NOMO-1 treated with dmso at 0.1 percent for 144 hours (cell line): ENCODE measurements at regions not wholly inside any gene's neighbourhood (a gene's known extent, or its start where the extent isn't known, plus 50 kb on each side); places are given as distances from the start of the nearest gene placed in this dataset.
A peak's percentile ranks its signal among the peaks of the same experiment; 100 is the strongest.

ENCODE experiments used
- DNase-seq: peaks from one replicate; lab custom pipeline; 2025; ENCODE audit not compliant: unreplicated experiment; lab: John Stamatoyannopoulos, UW

- DNase-seq = no peak
These were observed 1393.3 kb downstream of the MAT2B start for GRCh38 chr5:164898705-164899104.

- DNase-seq = no peak
These were observed 1404.3 kb downstream of the MAT2B start for GRCh38 chr5:164909673-164910072.

GRCh38 chr5:164921722-164922121 is 1416.3 kb downstream of the MAT2B start:
- no peak for DNase-seq

GRCh38 chr5:164934039-164934438 is 1428.6 kb downstream of the MAT2B start:
- DNase-seq = no peak

GRCh38 chr5:164934561-164934960 is 1429.1 kb downstream of the MAT2B start:
- no peak for DNase-seq

- no peak for DNase-seq
These were observed 1435.7 kb downstream of the MAT2B start for GRCh38 chr5:164941132-164941531.

GRCh38 chr5:164950927-164951326 is 1445.5 kb downstream of the MAT2B start:
- DNase-seq = no peak

GRCh38 chr5:164951570-164951969 is 1446.2 kb downstream of the MAT2B start:
- DNase-seq = no peak

GRCh38 chr5:164958688-164959087 is 1453.3 kb downstream of the MAT2B start:
- DNase-seq = no peak

- no peak for DNase-seq
These were observed 1454.3 kb downstream of the MAT2B start for GRCh38 chr5:164959761-164960160.

- DNase-seq = no peak
These were observed 1457.0 kb downstream of the MAT2B start for GRCh38 chr5:164962329-164962961.

GRCh38 chr5:164966611-164967010 is 1461.2 kb downstream of the MAT2B start:
- DNase-seq = no peak

GRCh38 chr5:164967354-164967753 is 1461.9 kb downstream of the MAT2B start:
- no peak for DNase-seq

GRCh38 chr5:164972973-164973372 is 1467.6 kb downstream of the MAT2B start:
- no peak for DNase-seq

- no peak for DNase-seq
These were observed 1470.6 kb downstream of the MAT2B start for GRCh38 chr5:164975986-164976385.

- DNase-seq = no peak
These were observed 1475.1 kb downstream of the MAT2B start for GRCh38 chr5:164980480-164980879.

GRCh38 chr5:164998142-164998541 is 1492.7 kb downstream of the MAT2B start:
- no peak for DNase-seq

GRCh38 chr5:164998590-164998989 is 1493.2 kb downstream of the MAT2B start:
- DNase-seq = no peak

- no peak for DNase-seq
These were observed 1495.2 kb downstream of the MAT2B start for GRCh38 chr5:165000479-165001190.

GRCh38 chr5:165003283-165003682 is 1497.9 kb downstream of the MAT2B start:
- no peak for DNase-seq

GRCh38 chr5:165004175-165004574 is 1498.8 kb downstream of the MAT2B start:
- DNase-seq = no peak

GRCh38 chr5:165014439-165014838 is 1509.0 kb downstream of the MAT2B start:
- peak; percentile 75 for DNase-seq

GRCh38 chr5:165015126-165015525 is 1509.7 kb downstream of the MAT2B start:
- peak; percentile 62 for DNase-seq
